NCI-H2081 (cell line): ENCODE measurements at regions not wholly inside any gene's neighbourhood (a gene's known extent, or its start where the extent isn't known, plus 50 kb on each side); places are given as distances from the start of the nearest gene placed in this dataset.

ENCODE experiments used
- DNase-seq, 2 experiments: peaks; one replicate each; lab custom pipeline; 2025; lab: John Stamatoyannopoulos, UW

DNA sequence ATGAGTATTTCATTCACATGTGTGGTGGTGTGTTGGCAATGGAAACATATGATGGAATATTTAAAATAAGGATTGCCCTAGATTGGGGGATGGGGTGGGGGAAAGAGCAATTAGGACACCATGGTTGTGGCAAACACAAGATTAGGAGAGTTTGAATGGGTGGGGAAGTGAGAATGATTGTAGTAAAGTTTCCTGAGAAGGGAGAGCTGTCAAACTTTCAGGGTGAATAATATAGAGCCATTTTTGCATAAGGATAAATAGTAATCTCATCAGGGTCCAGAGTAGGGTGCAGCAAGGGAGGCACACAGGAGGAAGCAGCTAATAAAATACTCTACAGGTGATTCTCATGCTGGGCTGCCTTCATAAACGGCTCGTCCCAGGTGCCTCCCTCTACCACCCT, 294.9 kb upstream of the MARCKS start:
- no peak for DNase-seq

DNA sequence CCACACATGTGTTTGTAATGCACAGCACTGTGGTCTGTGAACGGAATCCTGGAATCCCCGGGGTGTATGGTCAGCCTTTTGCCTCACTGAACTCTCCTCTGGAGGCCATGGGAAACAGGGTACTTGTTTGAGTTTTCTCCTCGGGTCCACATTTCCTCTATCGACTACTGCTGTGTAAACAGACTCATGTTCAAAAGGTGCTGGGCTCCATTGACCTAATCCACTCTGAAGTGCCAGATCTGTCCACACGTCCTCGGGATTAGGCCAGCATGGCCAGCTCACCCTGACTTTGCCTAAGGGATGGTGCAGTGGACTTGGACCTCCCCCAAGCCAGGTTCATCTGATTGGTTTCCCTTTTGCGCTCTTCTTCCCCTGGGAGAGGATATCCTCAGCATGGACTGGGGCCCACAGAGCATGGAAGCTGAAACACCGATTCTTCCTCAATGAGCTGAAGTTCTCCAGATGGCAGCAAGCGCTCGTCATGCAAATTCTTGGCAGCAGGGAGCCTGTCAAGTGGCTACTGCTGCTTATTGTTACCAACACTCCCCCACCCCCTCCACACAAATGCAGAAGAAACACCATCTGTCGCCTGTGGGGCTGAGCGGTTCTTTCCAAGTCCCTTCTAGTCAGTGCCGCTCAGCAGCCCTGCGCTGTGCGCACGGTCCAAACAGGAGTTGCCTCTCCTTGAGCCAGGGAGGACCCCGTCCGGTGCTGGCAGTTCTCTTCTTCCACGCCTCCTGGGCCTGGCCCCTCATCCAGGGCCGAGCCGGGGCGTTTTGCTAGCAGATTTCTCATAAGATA, 292.6 kb upstream of the MARCKS start:
- peak; percentile 63 to 77 for DNase-seq

DNA sequence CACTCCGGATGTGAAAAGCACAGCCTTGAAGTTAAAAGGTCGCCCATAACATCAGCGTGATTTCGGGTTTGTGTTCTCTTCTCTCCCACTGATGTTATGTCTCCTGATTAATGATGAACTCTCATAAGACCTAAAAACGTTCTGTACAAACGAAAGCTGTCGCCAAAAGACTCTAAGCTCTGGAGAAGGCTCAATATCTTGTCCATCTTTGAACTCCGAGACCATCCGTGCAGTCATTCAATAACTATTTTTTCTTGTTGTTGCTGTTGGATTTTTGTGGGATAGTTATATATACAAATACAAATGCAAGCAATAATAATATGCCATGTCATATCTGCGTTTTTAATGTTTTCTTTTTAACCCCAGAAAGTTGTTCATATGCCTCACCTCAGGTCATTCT, 291.8 kb upstream of the MARCKS start:
- DNase-seq, result no peak

DNA sequence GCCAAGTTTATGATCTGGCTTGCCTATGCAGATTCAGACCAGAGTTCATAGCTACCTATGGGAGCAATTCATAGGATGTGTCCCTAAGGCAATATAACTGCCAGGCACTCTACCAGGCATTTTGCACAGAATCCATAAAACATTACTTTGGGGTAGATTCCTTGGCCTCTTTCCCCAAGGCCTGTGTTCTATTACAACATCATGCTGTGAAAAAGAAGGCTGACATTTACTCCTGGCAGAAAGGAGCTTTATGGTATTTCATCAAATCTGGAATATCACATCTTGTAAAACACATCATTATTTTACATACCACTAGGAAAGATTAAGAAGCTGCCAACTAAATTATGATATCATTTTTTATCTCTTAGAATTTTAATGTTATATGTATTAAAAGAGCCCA, 287.0 kb upstream of the MARCKS start:
- no peak for DNase-seq

- no peak for DNase-seq
Observed at GRCh38 chr6:113570641-113571040, 286.5 kb upstream of the MARCKS start.

DNA sequence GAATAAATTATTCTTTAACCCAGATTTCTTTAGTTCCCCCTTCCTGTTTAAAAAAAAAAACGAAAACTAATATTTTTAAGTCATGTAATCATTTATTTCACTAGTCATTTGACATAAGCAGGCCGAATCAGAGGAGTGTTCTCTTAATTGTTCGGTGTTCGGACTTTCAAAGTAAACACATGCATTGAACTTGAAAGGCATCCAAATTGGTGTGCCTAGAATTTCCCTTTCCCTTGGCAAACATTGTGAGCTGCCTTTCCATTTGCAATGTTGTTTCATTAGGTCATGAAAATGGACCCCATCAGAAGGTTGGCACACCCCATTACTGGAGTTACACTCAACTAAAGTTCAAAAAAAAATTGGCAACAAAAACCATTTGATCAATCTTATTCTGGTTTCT, 283.0 kb upstream of the MARCKS start:
- DNase-seq, result no peak

DNA sequence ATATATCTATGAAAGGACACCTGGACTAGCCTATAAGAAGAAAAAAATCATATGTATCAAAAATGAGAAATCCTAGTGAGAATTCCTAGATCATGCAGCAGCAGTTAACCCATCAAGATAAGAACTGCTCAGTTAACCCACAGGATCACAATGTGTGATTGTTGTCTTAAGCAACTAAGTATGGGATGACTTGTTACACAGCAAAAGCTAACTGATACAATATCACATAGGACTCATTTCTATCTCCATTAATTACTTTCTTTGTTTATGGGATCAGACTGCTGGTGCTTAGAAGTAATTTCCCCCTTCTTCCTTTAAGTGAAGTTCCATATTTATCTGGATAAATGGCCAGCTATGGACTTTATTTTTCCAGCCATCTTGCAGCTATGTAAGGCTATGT, 280.8 kb upstream of the MARCKS start:
- no peak for DNase-seq

DNA sequence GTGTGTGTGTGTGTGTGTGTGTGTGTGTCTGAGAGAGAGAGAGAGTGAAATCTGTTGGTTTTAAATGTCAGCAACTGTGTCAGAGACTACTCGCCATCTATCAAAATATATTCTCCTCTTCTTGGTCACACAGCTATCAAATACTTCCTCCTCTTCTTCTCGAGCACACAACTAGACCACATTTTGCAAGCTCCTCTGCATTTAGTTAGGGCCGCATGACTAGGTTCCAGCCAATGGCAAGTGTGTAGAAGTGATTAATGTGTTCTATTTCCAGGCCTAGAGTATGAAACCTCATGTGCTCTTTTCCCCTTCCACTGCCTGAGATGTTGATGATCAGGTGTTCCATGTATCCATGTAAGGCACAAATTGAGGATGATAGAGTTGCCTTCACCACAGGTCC, 278.5 kb upstream of the MARCKS start:
- DNase-seq, result no peak

DNA sequence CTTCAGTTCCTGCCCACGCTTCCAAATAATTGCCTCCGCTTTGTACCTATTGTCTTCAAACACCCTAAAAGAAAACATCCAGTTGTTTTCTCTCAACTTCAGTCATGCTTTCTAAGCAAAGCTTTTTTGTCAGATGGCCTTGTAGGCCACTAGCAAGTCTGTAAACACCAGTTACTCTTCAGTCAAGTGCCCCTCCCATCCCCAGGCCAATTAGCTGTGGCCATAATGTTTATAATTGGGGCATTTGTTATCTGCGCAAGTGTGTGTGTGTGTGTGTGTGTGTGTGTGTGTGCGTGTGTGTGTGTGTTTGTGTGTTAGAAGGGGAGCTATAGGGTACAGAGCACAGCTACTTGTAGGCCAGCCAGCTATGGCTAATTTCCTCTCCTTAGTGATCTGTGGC, 272.4 kb upstream of the MARCKS start:
- no peak for DNase-seq

DNA sequence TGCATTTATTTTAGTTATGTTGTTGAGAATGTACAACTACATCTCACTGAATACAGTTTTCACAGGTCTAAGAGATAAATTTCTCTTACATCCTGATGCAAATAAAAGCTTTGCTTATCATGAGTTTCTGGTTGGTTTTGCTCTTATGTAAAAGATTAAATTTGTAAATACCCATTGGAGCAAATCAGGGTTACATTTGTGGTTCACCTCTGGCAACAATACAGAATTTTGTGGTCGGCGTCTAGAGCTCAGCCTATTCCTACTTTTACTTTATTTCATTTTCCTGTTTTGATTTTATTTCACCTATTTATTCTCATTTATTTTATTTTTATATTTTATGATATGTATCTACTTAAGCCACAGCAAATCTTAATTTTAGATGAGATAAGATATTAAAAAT, 271.9 kb upstream of the MARCKS start:
- no peak for DNase-seq

DNA sequence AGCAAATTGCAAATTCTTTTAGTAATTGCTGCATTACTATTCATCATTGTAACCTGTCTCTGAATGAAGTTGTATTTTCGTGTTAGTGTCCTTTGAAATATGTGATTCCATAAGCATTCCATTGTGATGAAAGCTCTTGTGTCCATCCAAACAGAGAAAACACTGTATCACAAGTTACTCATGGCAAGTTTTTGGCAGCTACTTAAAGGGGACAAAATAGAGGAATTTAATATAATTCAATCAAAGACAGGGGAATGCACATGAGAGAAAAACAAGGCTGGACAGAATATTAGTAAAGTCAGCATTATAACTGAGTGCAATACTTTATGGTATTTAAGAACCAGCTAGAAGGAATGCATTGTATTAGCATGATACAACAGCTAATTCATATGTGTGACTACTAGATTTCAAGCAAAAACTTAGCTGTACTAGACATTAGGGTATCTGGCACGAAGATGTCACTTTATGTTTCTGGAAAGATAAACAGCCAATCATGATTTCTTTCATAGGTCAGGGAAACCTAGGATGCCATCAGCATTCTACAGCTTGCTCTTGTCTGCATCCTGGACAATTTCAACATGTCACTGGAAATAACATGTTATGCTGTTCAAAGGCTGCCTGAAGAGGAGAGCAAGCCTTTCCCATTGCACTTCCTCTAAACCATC, 270.6 kb upstream of the MARCKS start:
- DNase-seq, result no peak

DNA sequence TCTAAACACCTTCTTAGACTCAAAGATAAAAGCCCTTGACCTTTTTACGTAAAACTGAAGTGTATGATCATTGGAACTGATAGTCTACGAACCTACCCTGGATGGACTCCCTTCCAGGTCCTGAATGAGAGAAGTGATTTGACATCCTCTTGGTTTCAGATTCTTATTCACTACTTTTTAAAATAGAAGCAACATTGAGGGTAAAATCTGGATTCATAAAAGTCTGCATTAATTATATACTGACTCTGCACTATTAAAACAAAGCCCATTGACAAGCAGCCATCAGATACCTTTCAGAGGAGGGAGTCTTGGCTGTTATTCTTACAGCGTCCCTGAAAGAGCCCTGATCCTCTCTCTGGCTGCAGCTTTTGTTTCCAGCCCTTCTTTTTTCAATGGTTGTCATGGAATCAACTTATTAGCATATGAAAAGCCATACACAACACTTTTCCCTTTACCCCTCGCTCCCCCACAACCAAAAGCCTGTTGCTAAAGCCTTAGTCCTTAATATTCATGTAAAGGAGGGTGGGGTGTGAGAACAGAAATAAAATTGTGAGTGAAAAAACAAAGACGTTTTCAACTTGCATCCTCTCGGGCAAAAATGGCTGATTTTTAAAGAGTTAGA, 270.0 kb upstream of the MARCKS start:
- no peak for DNase-seq

DNA sequence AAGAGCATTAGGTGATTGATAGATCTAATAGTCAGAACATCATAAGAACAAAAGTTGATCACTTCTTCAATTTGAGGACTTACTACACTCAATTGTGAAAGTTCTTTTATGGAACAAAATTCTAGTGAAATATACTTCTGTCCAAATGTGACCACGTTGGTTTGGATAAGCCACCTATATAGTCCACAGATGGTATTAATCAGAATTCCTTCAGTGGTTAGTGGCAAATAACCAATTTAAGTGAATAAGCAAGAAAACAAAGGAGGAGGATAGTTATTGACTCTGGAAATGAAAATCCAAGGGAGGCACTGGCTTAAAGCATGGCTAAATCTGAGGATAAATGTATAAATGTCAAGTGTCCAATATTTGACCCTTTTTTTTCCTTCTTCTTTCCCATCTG, 268.5 kb upstream of the MARCKS start:
- no peak for DNase-seq

DNA sequence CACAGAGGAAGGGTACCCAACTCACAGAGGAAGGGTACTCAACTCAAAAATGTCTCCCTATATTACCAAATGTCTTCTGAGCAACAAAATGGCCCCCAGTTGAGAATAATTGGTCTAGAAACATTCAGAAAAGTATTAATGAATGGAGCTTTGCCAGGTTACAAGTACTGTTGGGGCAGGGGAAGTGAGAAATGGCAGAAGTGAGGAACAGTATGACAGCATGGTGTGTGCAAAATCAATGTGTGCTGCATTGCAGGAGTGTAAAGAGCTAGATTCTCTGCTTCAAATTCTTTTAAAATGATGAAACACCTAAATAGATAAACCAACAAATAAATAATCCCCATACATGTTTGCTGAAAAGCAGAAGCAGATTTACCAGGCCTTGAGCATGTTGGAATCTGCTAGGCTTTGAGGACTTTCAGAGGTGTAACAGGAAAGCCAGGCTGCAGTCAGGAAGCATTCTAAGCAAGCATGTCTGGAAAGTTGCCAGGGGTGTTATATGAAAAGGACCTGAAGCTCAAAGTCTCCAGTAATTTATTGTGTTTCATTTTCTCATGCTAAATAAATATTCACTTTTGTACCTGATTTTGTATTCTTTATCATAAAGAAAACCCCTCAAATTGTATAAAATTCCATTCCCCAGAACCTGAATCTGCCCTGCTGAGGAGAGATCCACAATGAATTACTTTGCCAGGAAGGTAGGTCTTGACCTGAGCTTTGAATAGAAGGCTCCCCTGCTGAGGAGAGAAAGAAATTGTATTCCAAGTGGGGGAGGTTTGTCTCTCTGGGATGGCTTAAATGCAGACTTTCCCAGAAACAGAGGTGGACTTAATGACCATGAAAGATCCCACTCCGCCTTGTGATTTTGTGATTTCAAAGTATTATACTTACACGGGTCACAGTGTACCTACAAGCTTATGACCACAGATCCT, 265.0 kb upstream of the MARCKS start:
- peak; percentile 6 to 22 for DNase-seq

- no peak for DNase-seq
Observed at GRCh38 chr6:113594726-113595125, 262.4 kb upstream of the MARCKS start.

DNA sequence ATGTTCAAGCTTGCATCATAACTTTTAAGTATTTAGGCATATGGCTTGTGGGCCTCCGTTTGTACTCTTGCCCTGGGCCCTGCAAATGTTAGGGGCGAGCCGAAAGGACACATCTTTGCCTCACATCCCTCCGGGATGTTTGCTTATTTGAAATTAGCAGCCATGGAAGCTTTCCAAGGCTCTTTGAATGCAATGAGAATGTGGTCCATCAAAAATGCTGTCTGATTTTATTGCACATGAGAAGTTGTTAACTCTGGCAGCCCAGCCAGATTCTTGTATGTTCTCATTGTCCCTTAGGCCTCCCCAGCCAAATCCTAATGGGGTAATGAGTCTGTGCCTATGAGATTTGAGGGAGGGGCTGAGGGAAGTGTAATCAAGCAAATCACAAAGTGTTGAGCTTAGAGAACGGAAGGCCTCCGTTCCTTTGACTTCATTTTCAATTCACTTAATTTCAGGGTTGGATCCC, 261.2 kb upstream of the MARCKS start:
- DNase-seq, result peak; percentile 76 to 91

DNA sequence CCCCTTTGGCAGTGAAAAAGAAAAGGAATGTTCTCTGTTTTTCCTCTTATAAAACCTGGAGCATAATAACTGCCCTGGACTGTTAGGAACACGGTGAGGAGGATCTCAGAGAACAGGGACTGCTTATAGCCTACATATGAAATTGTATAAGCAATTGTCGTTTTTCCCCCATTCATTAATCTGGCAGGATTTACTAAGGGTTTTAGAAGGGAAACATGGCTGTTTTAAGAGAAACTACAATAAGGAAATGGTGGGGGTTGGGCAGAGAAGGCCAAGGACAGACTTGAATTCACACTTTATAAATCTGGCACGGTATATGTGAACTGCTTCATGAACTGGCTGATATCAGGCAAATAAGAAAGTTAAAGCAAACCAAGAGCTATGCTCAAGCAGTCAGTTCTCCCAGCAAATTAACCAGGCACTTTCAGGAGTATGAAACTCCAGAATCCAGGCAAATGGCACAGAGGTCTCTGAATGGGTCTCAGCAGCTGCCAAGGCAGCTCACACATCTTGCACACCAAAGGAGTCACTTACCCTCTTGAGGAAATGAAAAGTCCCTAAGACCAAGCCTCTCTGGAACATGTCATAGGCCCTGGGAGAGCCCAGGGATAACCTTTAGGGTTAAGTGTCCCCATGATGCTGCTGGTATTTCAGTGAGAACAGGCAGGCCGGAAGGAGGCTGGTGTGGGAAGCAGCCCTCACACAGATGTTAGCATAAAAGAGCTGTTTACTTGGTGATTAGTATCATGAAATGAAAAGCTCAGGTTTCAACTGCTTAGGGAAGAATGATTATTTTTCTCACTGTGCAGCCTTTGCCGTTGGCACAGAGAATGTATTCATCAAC, 260.5 kb upstream of the MARCKS start:
- peak; percentile 55 to 85 for DNase-seq

GRCh38 chr6:113597231-113597583, 259.9 kb upstream of the MARCKS start:
- DNase-seq, result no peak

- DNase-seq, result no peak
Observed at GRCh38 chr6:113598786-113599185, 258.4 kb upstream of the MARCKS start.

- DNase-seq, result no peak
Observed at GRCh38 chr6:113599444-113599843, 257.7 kb upstream of the MARCKS start.
